SK-N-SH treated with all-trans-retinoic acid at 6 μM for 48 hours (cell line): ENCODE measurements at regions not wholly inside any gene's neighbourhood (a gene's known extent, or its start where the extent isn't known, plus 50 kb on each side); places are given as distances from the start of the nearest gene placed in this dataset.
A peak's percentile ranks its signal among the peaks of the same experiment; 100 is the strongest.

Experiments used
- ATAC-seq: fragments of 200-7000 bp; cut with Tn5 transposase; 3 replicates; pipeline ENCODE4 v1.9.1; 2020; ENCODE audit warnings: mild to moderate bottlenecking, moderate library complexity
- ARNTL ChIP-seq: fragments of 450-650 bp; formaldehyde crosslinking; IDR thresholded peaks from 2 replicates; pipeline ENCODE4 v1.5.0; 2020; ENCODE audit warnings: low read depth, mild to moderate bottlenecking, moderate library complexity, borderline replicate concordance
- BACH2 ChIP-seq: fragments of 250-450 bp; sonication (Bioruptor Pico); IDR thresholded peaks from 2 replicates; pipeline ENCODE4 v1.9.0; 2021; ENCODE audit warnings: mild to moderate bottlenecking, borderline replicate concordance
- CSDC2 ChIP-seq: fragments of 250-450 bp; sonication (Bioruptor Pico); IDR thresholded peaks from 2 replicates; pipeline ENCODE4 v1.5.0; 2020; ENCODE audit warnings: mild to moderate bottlenecking, moderate library complexity
- ESRRG ChIP-seq: fragments of 250-450 bp; sonication (Bioruptor Pico); IDR thresholded peaks from 2 replicates; pipeline ENCODE4 v1.6.1; 2021; ENCODE audit warnings: mild to moderate bottlenecking
- GLIS3 ChIP-seq: fragments of 250-450 bp; sonication (Bioruptor Pico); IDR thresholded peaks from 2 replicates; pipeline ENCODE4 v1.5.0; 2020; ENCODE audit warnings: mild to moderate bottlenecking, moderate library complexity
- ISL1 ChIP-seq: fragments of 250-450 bp; sonication (Bioruptor Pico); IDR thresholded peaks from 2 replicates; pipeline ENCODE4 v2.1.2; 2022; ENCODE audit warnings: mild to moderate bottlenecking, moderate library complexity
- OSR1 ChIP-seq: fragments of 250-450 bp; sonication (Bioruptor Pico); IDR thresholded peaks from 2 replicates; pipeline ENCODE4 v1.8.0; 2022; ENCODE audit warnings: moderate library complexity, mild to moderate bottlenecking, inconsistent platforms
- PPARA ChIP-seq: fragments of 250-450 bp; sonication (Bioruptor Pico); IDR thresholded peaks from 2 replicates; pipeline ENCODE4 v1.5.0; 2020; ENCODE audit warnings: mild to moderate bottlenecking, borderline replicate concordance
- RARB ChIP-seq: fragments of 250-450 bp; sonication (Bioruptor Pico); IDR thresholded peaks from 2 replicates; pipeline ENCODE4 v1.8.0; 2021; ENCODE audit warnings: mild to moderate bottlenecking, moderate library complexity
- SNAI2 ChIP-seq: fragments of 250-450 bp; sonication (Bioruptor Pico); IDR thresholded peaks from 2 replicates; pipeline ENCODE4 v1.5.0; 2020; ENCODE audit warnings: mild to moderate bottlenecking, moderate library complexity
- TCF4 ChIP-seq: fragments of 250-450 bp; sonication (Bioruptor Pico); IDR thresholded peaks from 2 replicates; pipeline ENCODE4 v1.8.0; 2021; ENCODE audit warnings: mild to moderate bottlenecking, moderate library complexity, borderline replicate concordance
- TOX ChIP-seq: fragments of 250-450 bp; sonication (Bioruptor Pico); IDR thresholded peaks from 2 replicates; pipeline ENCODE4 v1.8.0; 2021; ENCODE audit warnings: mild to moderate bottlenecking, moderate library complexity, borderline replicate concordance
- ZC3H10 ChIP-seq: fragments of 250-450 bp; sonication (Bioruptor Pico); IDR thresholded peaks from 2 replicates; pipeline ENCODE4 v1.5.1; 2021; ENCODE audit warnings: mild to moderate bottlenecking, moderate library complexity
- ZFP3 ChIP-seq: fragments of 250-450 bp; sonication (Bioruptor Pico); IDR thresholded peaks from 2 replicates; pipeline ENCODE4 v1.5.0; 2020; ENCODE audit warnings: mild to moderate bottlenecking, moderate library complexity
- ZFP30 ChIP-seq: fragments of 450-650 bp; formaldehyde crosslinking; IDR thresholded peaks from 2 replicates; pipeline ENCODE4 v1.5.0; 2022; ENCODE audit warnings: mild to moderate bottlenecking, moderate library complexity
- ZNF565 ChIP-seq: fragments of 450-650 bp; formaldehyde crosslinking; conservative IDR thresholded peaks from 2 replicates; pipeline ENCODE4 v1.5.0; 2020; ENCODE audit warnings: low read depth, mild to moderate bottlenecking, moderate library complexity
- ZNF70 ChIP-seq: fragments of 450-650 bp; formaldehyde crosslinking; IDR thresholded peaks from 2 replicates; pipeline ENCODE4 v1.5.0; 2020; ENCODE audit warnings: mild to moderate bottlenecking, moderate library complexity
- TF ChIP-seq, protein P1 (sequence below): fragments of 250-450 bp; sonication (Bioruptor Pico); IDR thresholded peaks from 2 replicates; pipeline ENCODE4 v1.5.0; 2020; ENCODE audit warnings: mild to moderate bottlenecking, moderate library complexity
- TF ChIP-seq, protein P2 (sequence below): fragments of 250-450 bp; sonication (Bioruptor Pico); IDR thresholded peaks from 2 replicates; pipeline ENCODE4 v1.5.1; 2021; ENCODE audit warnings: mild to moderate bottlenecking, moderate library complexity
- TF ChIP-seq, protein P3 (sequence below): fragments of 250-450 bp; sonication (Bioruptor Pico); IDR thresholded peaks from 2 replicates; pipeline ENCODE4 v1.5.1; 2020; ENCODE audit warnings: low read depth, mild to moderate bottlenecking, moderate library complexity
- TF ChIP-seq, protein P4 (sequence below): fragments of 250-450 bp; sonication (Bioruptor Pico); IDR thresholded peaks from 2 replicates; pipeline ENCODE4 v1.8.0; 2021; ENCODE audit warnings: low read depth, mild to moderate bottlenecking, moderate library complexity, borderline replicate concordance

DNA sequence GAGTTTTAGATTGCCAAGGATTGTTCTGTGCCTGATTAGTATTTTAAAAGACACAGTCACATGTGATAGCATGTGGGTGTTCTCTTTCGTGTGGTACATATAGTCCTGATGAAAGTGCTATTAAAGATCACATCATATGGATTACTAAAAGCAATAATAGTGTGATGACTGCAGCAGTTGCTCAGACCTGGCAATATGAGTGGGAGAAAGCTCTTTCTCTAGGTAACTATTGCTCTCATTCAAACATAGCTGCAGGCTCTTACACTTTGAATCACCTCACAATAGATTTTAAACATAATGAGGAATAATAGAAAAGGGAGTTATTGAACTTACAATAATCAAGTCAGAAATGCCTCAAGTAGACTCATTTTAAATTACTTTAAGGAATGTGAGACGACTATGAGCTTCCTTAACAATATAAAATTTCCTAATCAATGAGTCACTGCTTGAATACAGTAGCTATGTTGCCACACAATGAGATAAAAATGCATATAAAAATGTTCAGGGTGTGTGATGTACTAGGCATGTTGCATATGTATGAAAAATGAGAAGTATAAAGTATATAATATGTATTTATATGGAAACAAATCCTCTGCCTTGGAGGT lies 452.1 kb downstream of the TMX3 start:
- TF ChIP-seq ESRRG (no peak), ISL1 (CRISPR knock-in tag) (0 out of 2 replicates have a peak, but pooled peaks have one; percentile 31)
- TF ChIP-seq, all 23 proteins: peak for 1
- ATAC-seq, result peak; percentile 82

DNA sequence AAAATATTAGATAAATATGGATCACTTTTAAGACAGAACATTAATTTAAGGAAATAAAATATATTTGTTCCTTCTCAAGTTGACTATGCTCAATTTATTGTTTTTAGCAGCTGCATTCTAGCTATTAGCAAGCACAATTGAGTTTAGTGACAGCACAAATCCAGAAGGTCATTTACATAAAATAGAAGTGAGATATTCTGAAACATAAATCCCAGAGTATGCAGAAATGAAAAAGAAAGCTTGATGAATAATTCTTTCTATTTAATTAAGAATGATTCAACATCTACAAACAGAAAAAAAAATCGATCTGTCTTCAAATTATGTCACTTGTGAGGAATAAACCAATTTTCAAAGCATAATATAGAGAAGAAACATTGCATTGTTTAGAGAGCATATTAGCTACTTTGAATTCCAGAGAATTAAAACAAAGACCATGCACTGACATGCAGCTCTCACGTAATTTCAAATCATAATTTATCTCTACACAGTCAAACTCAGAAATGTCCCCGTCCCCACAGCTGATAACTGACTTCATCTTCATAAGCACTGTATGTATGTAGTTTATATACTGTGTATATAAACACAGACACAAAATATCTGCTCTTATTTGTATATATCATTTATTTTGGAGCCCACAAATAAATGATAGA lies 458.4 kb downstream of the TMX3 start:
- TF ChIP-seq ZNF565 (CRISPR knock-in tag) (no peak), ARNTL (no peak), ZNF70 (no peak), TCF4 (CRISPR knock-in tag) (no peak), RARB (CRISPR knock-in tag) (no peak), ZC3H10 (CRISPR knock-in tag) (no peak), PPARA (CRISPR knock-in tag) (no peak), ZFP3 (CRISPR knock-in tag) (no peak), ISL1 (CRISPR knock-in tag) (no peak), ZFP30 (CRISPR knock-in tag) (no peak), GLIS3 (CRISPR knock-in tag) (no peak), OSR1 (no peak), SNAI2 (no peak), BACH2 (CRISPR knock-in tag) (no peak)
- TF ChIP-seq, protein P1, sequence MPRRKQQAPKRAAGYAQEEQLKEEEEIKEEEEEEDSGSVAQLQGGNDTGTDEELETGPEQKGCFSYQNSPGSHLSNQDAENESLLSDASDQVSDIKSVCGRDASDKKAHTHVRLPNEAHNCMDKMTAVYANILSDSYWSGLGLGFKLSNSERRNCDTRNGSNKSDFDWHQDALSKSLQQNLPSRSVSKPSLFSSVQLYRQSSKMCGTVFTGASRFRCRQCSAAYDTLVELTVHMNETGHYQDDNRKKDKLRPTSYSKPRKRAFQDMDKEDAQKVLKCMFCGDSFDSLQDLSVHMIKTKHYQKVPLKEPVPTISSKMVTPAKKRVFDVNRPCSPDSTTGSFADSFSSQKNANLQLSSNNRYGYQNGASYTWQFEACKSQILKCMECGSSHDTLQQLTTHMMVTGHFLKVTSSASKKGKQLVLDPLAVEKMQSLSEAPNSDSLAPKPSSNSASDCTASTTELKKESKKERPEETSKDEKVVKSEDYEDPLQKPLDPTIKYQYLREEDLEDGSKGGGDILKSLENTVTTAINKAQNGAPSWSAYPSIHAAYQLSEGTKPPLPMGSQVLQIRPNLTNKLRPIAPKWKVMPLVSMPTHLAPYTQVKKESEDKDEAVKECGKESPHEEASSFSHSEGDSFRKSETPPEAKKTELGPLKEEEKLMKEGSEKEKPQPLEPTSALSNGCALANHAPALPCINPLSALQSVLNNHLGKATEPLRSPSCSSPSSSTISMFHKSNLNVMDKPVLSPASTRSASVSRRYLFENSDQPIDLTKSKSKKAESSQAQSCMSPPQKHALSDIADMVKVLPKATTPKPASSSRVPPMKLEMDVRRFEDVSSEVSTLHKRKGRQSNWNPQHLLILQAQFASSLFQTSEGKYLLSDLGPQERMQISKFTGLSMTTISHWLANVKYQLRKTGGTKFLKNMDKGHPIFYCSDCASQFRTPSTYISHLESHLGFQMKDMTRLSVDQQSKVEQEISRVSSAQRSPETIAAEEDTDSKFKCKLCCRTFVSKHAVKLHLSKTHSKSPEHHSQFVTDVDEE (CRISPR knock-in tag), result no peak
- TF ChIP-seq, protein P2, sequence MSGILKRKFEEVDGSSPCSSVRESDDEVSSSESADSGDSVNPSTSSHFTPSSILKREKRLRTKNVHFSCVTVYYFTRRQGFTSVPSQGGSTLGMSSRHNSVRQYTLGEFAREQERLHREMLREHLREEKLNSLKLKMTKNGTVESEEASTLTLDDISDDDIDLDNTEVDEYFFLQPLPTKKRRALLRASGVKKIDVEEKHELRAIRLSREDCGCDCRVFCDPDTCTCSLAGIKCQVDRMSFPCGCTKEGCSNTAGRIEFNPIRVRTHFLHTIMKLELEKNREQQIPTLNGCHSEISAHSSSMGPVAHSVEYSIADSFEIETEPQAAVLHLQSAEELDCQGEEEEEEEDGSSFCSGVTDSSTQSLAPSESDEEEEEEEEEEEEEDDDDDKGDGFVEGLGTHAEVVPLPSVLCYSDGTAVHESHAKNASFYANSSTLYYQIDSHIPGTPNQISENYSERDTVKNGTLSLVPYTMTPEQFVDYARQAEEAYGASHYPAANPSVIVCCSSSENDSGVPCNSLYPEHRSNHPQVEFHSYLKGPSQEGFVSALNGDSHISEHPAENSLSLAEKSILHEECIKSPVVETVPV, result no peak
- no peak for ATAC-seq

DNA sequence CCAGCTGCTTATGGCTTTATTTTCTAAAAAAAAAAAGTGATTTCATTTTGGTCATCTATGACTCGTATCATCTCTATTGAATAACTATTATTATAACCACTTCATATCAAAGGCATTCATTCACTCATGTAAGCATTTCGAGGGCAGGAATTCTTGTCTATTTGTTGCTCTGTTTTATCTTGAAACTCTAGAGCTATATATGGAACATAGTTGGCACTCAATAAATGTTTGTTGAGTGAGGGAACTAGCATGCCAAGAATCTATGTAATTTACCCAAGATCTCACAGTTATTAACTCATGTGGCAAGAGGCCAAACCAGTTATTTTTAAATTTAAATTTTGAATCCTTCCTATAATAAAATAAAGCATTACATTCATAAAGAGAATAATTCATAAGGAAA lies 470.1 kb downstream of the TMX3 start:
- TF ChIP-seq, protein P2, result no peak
- TF ChIP-seq PPARA (CRISPR knock-in tag) (no peak), ZFP3 (CRISPR knock-in tag) (no peak), ZNF70 (no peak), ZNF565 (CRISPR knock-in tag) (no peak), GLIS3 (CRISPR knock-in tag) (no peak), OSR1 (no peak), CSDC2 (CRISPR knock-in tag) (no peak), ESRRG (no peak)
- TF ChIP-seq, protein P3, sequence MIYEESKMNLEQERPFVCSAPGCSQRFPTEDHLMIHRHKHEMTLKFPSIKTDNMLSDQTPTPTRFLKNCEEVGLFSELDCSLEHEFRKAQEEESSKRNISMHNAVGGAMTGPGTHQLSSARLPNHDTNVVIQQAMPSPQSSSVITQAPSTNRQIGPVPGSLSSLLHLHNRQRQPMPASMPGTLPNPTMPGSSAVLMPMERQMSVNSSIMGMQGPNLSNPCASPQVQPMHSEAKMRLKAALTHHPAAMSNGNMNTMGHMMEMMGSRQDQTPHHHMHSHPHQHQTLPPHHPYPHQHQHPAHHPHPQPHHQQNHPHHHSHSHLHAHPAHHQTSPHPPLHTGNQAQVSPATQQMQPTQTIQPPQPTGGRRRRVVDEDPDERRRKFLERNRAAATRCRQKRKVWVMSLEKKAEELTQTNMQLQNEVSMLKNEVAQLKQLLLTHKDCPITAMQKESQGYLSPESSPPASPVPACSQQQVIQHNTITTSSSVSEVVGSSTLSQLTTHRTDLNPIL (CRISPR knock-in tag), result no peak
- ATAC-seq, result no peak

DNA sequence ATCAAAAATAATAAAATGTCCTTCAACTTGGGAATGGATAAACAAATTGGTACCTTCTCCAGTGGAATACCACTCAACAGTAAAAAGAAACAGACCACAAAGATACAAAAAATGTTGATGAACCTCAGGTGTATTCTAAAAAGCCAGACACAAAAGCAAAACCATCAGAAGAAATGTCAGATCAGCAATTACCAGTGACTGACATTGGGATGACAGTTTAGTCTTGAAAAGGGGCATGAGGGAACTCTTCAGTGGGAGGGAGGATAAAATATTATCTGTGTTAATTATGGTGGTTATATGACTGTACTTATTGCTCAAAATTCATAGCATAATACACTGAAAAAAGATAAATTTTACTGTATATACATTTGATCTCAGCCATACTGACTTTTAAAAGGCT lies 473.0 kb downstream of the TMX3 start:
- ATAC-seq, result no peak
- TF ChIP-seq ZC3H10 (CRISPR knock-in tag), result no peak
- TF ChIP-seq TOX (CRISPR knock-in tag), result no peak
- TF ChIP-seq, protein P4, sequence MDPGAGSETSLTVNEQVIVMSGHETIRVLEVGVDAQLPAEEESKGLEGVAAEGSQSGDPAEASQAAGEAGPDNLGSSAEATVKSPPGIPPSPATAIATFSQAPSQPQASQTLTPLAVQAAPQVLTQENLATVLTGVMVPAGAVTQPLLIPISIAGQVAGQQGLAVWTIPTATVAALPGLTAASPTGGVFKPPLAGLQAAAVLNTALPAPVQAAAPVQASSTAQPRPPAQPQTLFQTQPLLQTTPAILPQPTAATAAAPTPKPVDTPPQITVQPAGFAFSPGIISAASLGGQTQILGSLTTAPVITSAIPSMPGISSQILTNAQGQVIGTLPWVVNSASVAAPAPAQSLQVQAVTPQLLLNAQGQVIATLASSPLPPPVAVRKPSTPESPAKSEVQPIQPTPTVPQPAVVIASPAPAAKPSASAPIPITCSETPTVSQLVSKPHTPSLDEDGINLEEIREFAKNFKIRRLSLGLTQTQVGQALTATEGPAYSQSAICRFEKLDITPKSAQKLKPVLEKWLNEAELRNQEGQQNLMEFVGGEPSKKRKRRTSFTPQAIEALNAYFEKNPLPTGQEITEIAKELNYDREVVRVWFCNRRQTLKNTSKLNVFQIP (CRISPR knock-in tag), result no peak
- TF ChIP-seq SNAI2, result no peak
- no peak for TF ChIP-seq CSDC2 (CRISPR knock-in tag)
- TF ChIP-seq, protein P2, result no peak
- no peak for TF ChIP-seq GLIS3 (CRISPR knock-in tag)
- no peak for TF ChIP-seq PPARA (CRISPR knock-in tag)
